GM12878 (cell line): ENCODE measurements at regions not wholly inside any gene's neighbourhood (a gene's known extent, or its start where the extent isn't known, plus 50 kb on each side); places are given as distances from the start of the nearest gene placed in this dataset.

Experiments
- EP300 ChIP-seq, 2 experiments: fragments of 150-350 bp in 1 of 2; IDR thresholded peaks; 2 replicates each; pipeline ENCODE4 v1.6.1; 2011 to 2012; ENCODE audit warnings: low read depth in 2 of 2, low read length in 2 of 2, borderline replicate concordance in 1 of 2, improper control_type of control experiment in 1 of 2, inconsistent platforms in 1 of 2; ENCODE audit not compliant: control insufficient read depth in 1 of 2
- NR2C2 ChIP-seq: IDR thresholded peaks from 2 replicates; pipeline ENCODE4 v1.6.1; 2011; ENCODE audit warnings: borderline replicate concordance, low read depth; ENCODE audit not compliant: control insufficient read depth, insufficient read length
- NR2F1 ChIP-seq: fragments of 450-650 bp; conservative IDR thresholded peaks from 2 replicates; pipeline ENCODE4 v1.6.1; 2017; ENCODE audit warnings: mild to moderate bottlenecking
- POLR2A ChIP-seq: IDR thresholded peaks from 2 replicates; pipeline ENCODE4 v1.6.1; 2011; ENCODE audit warnings: low read depth, mild to moderate bottlenecking, low read length
- ZNF274 ChIP-seq: IDR thresholded peaks from one replicate; pipeline ENCODE4 v1.8.0; 2011; ENCODE audit not compliant: insufficient read length, insufficient read depth
- TF ChIP-seq, protein P1 (sequence below): fragments of 150-350 bp; IDR thresholded peaks from 2 replicates; pipeline ENCODE4 v1.6.1; 2016; ENCODE audit warnings: low read depth, low read length
- TF ChIP-seq, protein P2 (sequence below): fragments of 450-650 bp; IDR thresholded peaks from 2 replicates; pipeline ENCODE4 v1.6.1; 2016; ENCODE audit warnings: mild to moderate bottlenecking
- TF ChIP-seq, protein P3 (sequence below), 3 experiments: IDR thresholded peaks in 2 of 3; conservative IDR thresholded peaks in 1 of 3; 2 replicates each; pipeline ENCODE4 v1.5.1; 2011; ENCODE audit warnings: low read depth in 3 of 3, low read length in 3 of 3, mild to moderate bottlenecking in 3 of 3, control low read depth in 2 of 3, moderate library complexity in 2 of 3, inconsistent platforms in 1 of 3, mixed read lengths in 1 of 3; ENCODE audit not compliant: control insufficient read depth in 2 of 3, insufficient read depth in 1 of 3; ENCODE audit errors: extremely low read depth in 1 of 3

- TF ChIP-seq NR2F1 (no peak), ZNF274 (no peak), NR2C2 (no peak), EP300 (IDR thresholded peaks at IDR 0.05; ENCODE audit: borderline replicate concordance in 1 of 2, control insufficient read depth in 1 of 2, low read depth in 2 of 2, low read length in 2 of 2) (no peak), POLR2A (no peak)
- TF ChIP-seq, protein P1, sequence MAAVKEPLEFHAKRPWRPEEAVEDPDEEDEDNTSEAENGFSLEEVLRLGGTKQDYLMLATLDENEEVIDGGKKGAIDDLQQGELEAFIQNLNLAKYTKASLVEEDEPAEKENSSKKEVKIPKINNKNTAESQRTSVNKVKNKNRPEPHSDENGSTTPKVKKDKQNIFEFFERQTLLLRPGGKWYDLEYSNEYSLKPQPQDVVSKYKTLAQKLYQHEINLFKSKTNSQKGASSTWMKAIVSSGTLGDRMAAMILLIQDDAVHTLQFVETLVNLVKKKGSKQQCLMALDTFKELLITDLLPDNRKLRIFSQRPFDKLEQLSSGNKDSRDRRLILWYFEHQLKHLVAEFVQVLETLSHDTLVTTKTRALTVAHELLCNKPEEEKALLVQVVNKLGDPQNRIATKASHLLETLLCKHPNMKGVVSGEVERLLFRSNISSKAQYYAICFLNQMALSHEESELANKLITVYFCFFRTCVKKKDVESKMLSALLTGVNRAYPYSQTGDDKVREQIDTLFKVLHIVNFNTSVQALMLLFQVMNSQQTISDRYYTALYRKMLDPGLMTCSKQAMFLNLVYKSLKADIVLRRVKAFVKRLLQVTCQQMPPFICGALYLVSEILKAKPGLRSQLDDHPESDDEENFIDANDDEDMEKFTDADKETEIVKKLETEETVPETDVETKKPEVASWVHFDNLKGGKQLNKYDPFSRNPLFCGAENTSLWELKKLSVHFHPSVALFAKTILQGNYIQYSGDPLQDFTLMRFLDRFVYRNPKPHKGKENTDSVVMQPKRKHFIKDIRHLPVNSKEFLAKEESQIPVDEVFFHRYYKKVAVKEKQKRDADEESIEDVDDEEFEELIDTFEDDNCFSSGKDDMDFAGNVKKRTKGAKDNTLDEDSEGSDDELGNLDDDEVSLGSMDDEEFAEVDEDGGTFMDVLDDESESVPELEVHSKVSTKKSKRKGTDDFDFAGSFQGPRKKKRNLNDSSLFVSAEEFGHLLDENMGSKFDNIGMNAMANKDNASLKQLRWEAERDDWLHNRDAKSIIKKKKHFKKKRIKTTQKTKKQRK = no peak
- TF ChIP-seq, protein P2, sequence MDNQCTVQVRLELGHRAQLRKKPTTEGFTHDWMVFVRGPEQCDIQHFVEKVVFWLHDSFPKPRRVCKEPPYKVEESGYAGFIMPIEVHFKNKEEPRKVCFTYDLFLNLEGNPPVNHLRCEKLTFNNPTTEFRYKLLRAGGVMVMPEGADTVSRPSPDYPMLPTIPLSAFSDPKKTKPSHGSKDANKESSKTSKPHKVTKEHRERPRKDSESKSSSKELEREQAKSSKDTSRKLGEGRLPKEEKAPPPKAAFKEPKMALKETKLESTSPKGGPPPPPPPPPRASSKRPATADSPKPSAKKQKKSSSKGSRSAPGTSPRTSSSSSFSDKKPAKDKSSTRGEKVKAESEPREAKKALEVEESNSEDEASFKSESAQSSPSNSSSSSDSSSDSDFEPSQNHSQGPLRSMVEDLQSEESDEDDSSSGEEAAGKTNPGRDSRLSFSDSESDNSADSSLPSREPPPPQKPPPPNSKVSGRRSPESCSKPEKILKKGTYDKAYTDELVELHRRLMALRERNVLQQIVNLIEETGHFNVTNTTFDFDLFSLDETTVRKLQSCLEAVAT = no peak
- TF ChIP-seq, protein P3, sequence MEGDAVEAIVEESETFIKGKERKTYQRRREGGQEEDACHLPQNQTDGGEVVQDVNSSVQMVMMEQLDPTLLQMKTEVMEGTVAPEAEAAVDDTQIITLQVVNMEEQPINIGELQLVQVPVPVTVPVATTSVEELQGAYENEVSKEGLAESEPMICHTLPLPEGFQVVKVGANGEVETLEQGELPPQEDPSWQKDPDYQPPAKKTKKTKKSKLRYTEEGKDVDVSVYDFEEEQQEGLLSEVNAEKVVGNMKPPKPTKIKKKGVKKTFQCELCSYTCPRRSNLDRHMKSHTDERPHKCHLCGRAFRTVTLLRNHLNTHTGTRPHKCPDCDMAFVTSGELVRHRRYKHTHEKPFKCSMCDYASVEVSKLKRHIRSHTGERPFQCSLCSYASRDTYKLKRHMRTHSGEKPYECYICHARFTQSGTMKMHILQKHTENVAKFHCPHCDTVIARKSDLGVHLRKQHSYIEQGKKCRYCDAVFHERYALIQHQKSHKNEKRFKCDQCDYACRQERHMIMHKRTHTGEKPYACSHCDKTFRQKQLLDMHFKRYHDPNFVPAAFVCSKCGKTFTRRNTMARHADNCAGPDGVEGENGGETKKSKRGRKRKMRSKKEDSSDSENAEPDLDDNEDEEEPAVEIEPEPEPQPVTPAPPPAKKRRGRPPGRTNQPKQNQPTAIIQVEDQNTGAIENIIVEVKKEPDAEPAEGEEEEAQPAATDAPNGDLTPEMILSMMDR (IDR thresholded peaks at IDR 0.05 in 2 of 3, conservative IDR thresholded peaks at IDR 0.05 in 1 of 3; ENCODE audit: control insufficient read depth in 2 of 3, extremely low read depth in 1 of 3, insufficient read depth in 1 of 3, low read depth in 3 of 3, low read length in 3 of 3) = no peak
These were observed 144.4 kb upstream of the FGGY start for GRCh38 chr1:59152511-59152910.
